AG09309 (cell line): ENCODE measurements at regions not wholly inside any gene's neighbourhood (a gene's known extent, or its start where the extent isn't known, plus 50 kb on each side); places are given as distances from the start of the nearest gene placed in this dataset.

ENCODE experiments used
- DNase-seq: peaks from one replicate; pipeline ENCODE4 v3.0.0-alpha.2; 2010; ENCODE audit warnings: low read depth
- H3K4me3 ChIP-seq: 2 replicates; pipeline ENCODE4 v1.5.1; 2011; ENCODE audit warnings: mild to moderate bottlenecking, low read depth, low read length, moderate library complexity; ENCODE audit not compliant: control insufficient read depth
- CTCF ChIP-seq: IDR thresholded peaks from 2 replicates; pipeline ENCODE4 v1.5.1; 2011; ENCODE audit warnings: mild to moderate bottlenecking, low read depth, low read length, inconsistent platforms; ENCODE audit not compliant: insufficient read depth, control insufficient read depth; ENCODE audit errors: missing control alignments

DNA sequence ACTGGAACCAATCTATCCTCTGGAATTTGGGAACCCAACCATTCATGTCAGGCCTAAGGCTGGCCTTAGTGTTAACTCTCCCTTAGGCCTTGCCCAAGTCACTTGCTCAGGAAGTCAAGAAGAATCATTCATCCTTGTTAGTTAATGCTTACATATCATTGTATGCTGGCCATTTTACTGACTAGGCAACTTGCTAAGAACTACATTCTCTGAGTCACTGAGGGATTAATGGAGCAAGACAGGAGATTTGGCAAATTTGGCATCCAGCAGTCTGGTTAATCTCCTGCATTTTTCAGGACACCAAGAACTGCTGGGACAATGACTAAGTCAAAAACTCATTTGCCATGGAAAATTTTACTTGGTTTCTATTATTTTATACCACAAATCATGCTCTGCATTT lies 115.8 kb upstream of the DDIT4L start:
- peak; percentile 34 for DNase-seq
- H3K4me3 ChIP-seq: no peak overlapping the region
- TF ChIP-seq CTCF: no peak

- TF ChIP-seq CTCF: no peak
- DNase-seq: no peak
- H3K4me3 ChIP-seq: no peak overlapping the region
Measured at GRCh38 chr4:100302061-100303026, 112.1 kb upstream of the DDIT4L start.

GRCh38 chr4:100299046-100299840 lies 109.0 kb upstream of the DDIT4L start:
- no peak overlapping the region for H3K4me3 ChIP-seq
- no peak for TF ChIP-seq CTCF
- DNase-seq: peak; percentile 95

- no peak overlapping the region for H3K4me3 ChIP-seq
- no peak for DNase-seq
- TF ChIP-seq CTCF: no peak
Measured at GRCh38 chr4:100295792-100296191, 105.5 kb upstream of the DDIT4L start.

DNA sequence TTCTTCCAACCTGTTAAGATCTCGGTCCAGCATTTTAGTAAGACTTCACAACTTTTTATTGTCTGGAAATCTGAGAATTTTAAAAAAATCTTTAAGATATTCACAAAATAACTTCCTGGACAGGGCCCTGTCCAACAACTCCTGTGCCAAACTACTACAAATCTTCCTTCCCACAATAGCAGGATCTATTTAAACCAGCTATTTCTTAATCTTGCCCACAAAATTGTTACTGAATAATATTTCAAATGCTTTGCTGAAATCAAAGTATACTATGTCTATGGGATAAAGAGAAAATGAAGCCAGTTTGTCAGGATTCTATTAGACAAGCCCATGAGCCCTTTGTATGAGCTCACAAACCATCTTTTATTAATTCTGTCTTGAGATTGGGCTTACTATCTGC lies 104.1 kb upstream of the DDIT4L start:
- TF ChIP-seq CTCF: no peak
- DNase-seq: peak; percentile 42
- H3K4me3 ChIP-seq: no peak overlapping the region

GRCh38 chr4:100290585-100290984 lies 100.3 kb upstream of the DDIT4L start:
- DNase-seq: no peak
- no peak overlapping the region for H3K4me3 ChIP-seq
- TF ChIP-seq CTCF: no peak
